ENCODE measurements at regions not wholly inside any gene's neighbourhood (a gene's known extent, or its start where the extent isn't known, plus 50 kb on each side); places are given as distances from the start of the nearest gene placed in this dataset.

GRCh38 chr11:15727520-15727914 lies 612.8 kb downstream of the INSC start:
- intact Hi-C loops (cut with DNase I), result no loop called here
- H3K4me3 ChIP-seq, result no peak overlapping the region
- no peaks in the 10 kb centered on the region for H3K9me3 ChIP-seq
- H3K36me3 ChIP-seq, result no peaks in the 10 kb centered on the region
- TF ChIP-seq CTCF (IDR thresholded peaks at IDR 0.05) (no peak), POLR2A (IDR thresholded peaks at IDR 0.05) (no peak)
- H3K27me3 ChIP-seq, result no peaks in the 10 kb centered on the region
- no peak overlapping the region for H3K27ac ChIP-seq
- H3K4me1 ChIP-seq, result peaks cover 0 to 5% (median 0%) of the 10 kb centered on the region in 3 donors
- DNase-seq, result no peak

GRCh38 chr11:15728207-15728606 lies 613.5 kb downstream of the INSC start:
- no peak overlapping the region for H3K27ac ChIP-seq
- no peaks in the 10 kb centered on the region for H3K36me3 ChIP-seq
- WGBS, 2 donors, result 76 to 88% methylated on average over 1 of the region's 1 CpG
- intact Hi-C loops (cut with DNase I), result no loop called here
- no peak for TF ChIP-seq POLR2A (IDR thresholded peaks at IDR 0.05)
- no peak for TF ChIP-seq CTCF (IDR thresholded peaks at IDR 0.05)
- H3K9me3 ChIP-seq, result no peaks in the 10 kb centered on the region
- H3K4me3 ChIP-seq, result no peak overlapping the region
- DNase-seq, result no peak
- peaks cover 0 to 5% (median 0%) of the 10 kb centered on the region in 3 donors for H3K4me1 ChIP-seq
- no peaks in the 10 kb centered on the region for H3K27me3 ChIP-seq

- Histone ChIP-seq H3K9me3 (no peaks in the 10 kb centered on the region), H3K4me1 (no peaks in the 10 kb centered on the region), H3K4me3 (no peak overlapping the region), H3K27me3 (peaks cover 0 to 4% (median 0%) of the 10 kb centered on the region in 4 donors), H3K27ac (no peak overlapping the region), H3K36me3 (no peaks in the 10 kb centered on the region)
- TF ChIP-seq POLR2A (IDR thresholded peaks at IDR 0.05) (no peak), CTCF (IDR thresholded peaks at IDR 0.05) (no peak)
- no peak for DNase-seq
- WGBS, 2 donors, result 75 to 86% methylated on average over 5 to 6 of the region's 6 CpGs
- intact Hi-C loops (cut with DNase I), result no loop called here
Observed at GRCh38 chr11:15730263-15730994, 615.7 kb downstream of the INSC start.

- Histone ChIP-seq H3K36me3 (no peaks in the 10 kb centered on the region), H3K4me3 (no peak overlapping the region), H3K27me3 (peaks cover 0 to 4% (median 0%) of the 10 kb centered on the region in 4 donors), H3K27ac (no peak overlapping the region), H3K4me1 (no peaks in the 10 kb centered on the region), H3K9me3 (no peaks in the 10 kb centered on the region)
- 45 to 71% methylated on average over 3 to 4 of the region's 4 CpGs for WGBS, 2 donors
- DNase-seq, result no peak
- intact Hi-C loops (cut with DNase I), result no loop called here
- TF ChIP-seq POLR2A (IDR thresholded peaks at IDR 0.05) (no peak), CTCF (IDR thresholded peaks at IDR 0.05) (no peak)
Observed at GRCh38 chr11:15730995-15731385, 616.3 kb downstream of the INSC start.

- Histone ChIP-seq H3K4me3 (no peak overlapping the region), H3K27ac (no peak overlapping the region), H3K9me3 (no peaks in the 10 kb centered on the region), H3K4me1 (no peaks in the 10 kb centered on the region), H3K36me3 (no peaks in the 10 kb centered on the region), H3K27me3 (peaks cover 0 to 16% (median 0%) of the 10 kb centered on the region in 4 donors)
- WGBS, 2 donors, result 70 to 74% methylated on average over 4 of the region's 4 CpGs
- intact Hi-C loops (cut with DNase I), result no loop called here
- DNase-seq, result no peak
- TF ChIP-seq POLR2A (IDR thresholded peaks at IDR 0.05), result no peak
- TF ChIP-seq CTCF (IDR thresholded peaks at IDR 0.05), result no peak
Observed at GRCh38 chr11:15735706-15736105, 620.6 kb downstream of the SOX6 start.
